GM12878 (cell line): ENCODE measurements at regions not wholly inside any gene's neighbourhood (a gene's known extent, or its start where the extent isn't known, plus 50 kb on each side); places are given as distances from the start of the nearest gene placed in this dataset.

Source experiments
- ATAC-seq: fragments of 200-7000 bp; cut with Tn5 transposase; 3 replicates; pipeline ENCODE4 v1.9.1; 2020; ENCODE audit warnings: mild to moderate bottlenecking, moderate library complexity
- BruUV-seq: library from RNA; stranded (reverse); fragments of 400-500 nt; replicated peaks from 2 replicates; lab custom pipeline; 2021; lab: Mats Ljungman, UMichigan
- CTCF ChIA-PET: fragments of 300-600 bp; sonication (Branson Sonifier 250); formaldehyde crosslinking; extraction: SDS; loops from one replicate; lab custom pipeline; 2021; ENCODE audit warnings: inconsistent platforms; lab: Yijun Ruan, JAX
- POLR2A ChIA-PET: fragments of 350-600 bp; formaldehyde crosslinking; extraction: SDS; loops from one replicate; lab custom pipeline; 2021; ENCODE audit warnings: inconsistent platforms; lab: Charles Lee
- RAD21 ChIA-PET: fragments of 300-600 bp; sonication (Branson Sonifier 250); formaldehyde crosslinking; loops from one replicate; lab custom pipeline; 2023; ENCODE audit warnings: antibody characterized with exemption; ENCODE audit not compliant: unreplicated experiment; lab: Charles Lee
- SMC1A ChIA-PET: fragments of 300-600 bp; sonication (Branson Sonifier 250); formaldehyde crosslinking; loops from one replicate; lab custom pipeline; 2023; ENCODE audit not compliant: unreplicated experiment, uncharacterized antibody; lab: Charles Lee
- DNase-seq: peaks from one replicate; pipeline ENCODE4 v3.0.0-alpha.2; 2011; ENCODE audit warnings: low read depth, low spot score
- FAIRE-seq: peaks from 3 replicates; lab custom pipeline; 2011; peaks lifted over from hg19 to GRCh38; lab: Jason Lieb, UNC
- H2AFZ ChIP-seq: 2 replicates; pipeline ENCODE4 v1.6.0; 2011; ENCODE audit warnings: low read depth, low read length, control low read depth; ENCODE audit not compliant: control insufficient read depth
- H3K27ac ChIP-seq: 2 replicates; pipeline ENCODE4 v1.5.1; 2011; ENCODE audit warnings: control low read depth; ENCODE audit not compliant: control insufficient read depth, insufficient read depth
- H3K27me3 ChIP-seq, 2 experiments: replicated peaks in 1 of 2; 2 replicates each; pipeline versions ENCODE4 v1.6.0 to v1.6.1; 2011; ENCODE audit warnings: low read length in 1 of 2; ENCODE audit not compliant: control insufficient read depth in 2 of 2, insufficient read depth in 2 of 2
- H3K36me3 ChIP-seq, 2 experiments: 2 replicates each; pipeline ENCODE4 v1.5.1; 2011; ENCODE audit warnings: low read length in 1 of 2; ENCODE audit not compliant: control insufficient read depth in 2 of 2, insufficient read depth in 2 of 2
- H3K4me1 ChIP-seq: 2 replicates; pipeline ENCODE4 v1.6.1; 2011; ENCODE audit warnings: mild to moderate bottlenecking, low read length, moderate library complexity, mixed read lengths; ENCODE audit not compliant: control insufficient read depth, insufficient read depth
- H3K4me2 ChIP-seq: 2 replicates; pipeline ENCODE4 v1.6.0; 2011; ENCODE audit warnings: control low read depth; ENCODE audit not compliant: control insufficient read depth, insufficient read depth
- H3K4me3 ChIP-seq: fragments of 200-600 bp; sonication (generic); 2 replicates; pipeline ENCODE4 v1.5.1; 2016
- H3K79me2 ChIP-seq: 2 replicates; pipeline ENCODE4 v1.6.0; 2011; ENCODE audit warnings: low read length; ENCODE audit not compliant: control insufficient read depth, insufficient read depth
- H3K9ac ChIP-seq: 2 replicates; pipeline ENCODE4 v1.8.0; 2011; ENCODE audit warnings: low read length, control low read depth, mixed read lengths; ENCODE audit not compliant: control insufficient read depth, insufficient read depth
- H3K9me3 ChIP-seq: replicated peaks from 3 replicates; pipeline ENCODE4 v1.5.1; 2011; ENCODE audit warnings: mild to moderate bottlenecking, low read length; ENCODE audit not compliant: control insufficient read depth, insufficient read depth
- H4K20me1 ChIP-seq: 2 replicates; pipeline ENCODE4 v1.6.0; 2011; ENCODE audit not compliant: control insufficient read depth, insufficient read depth
- BMI1 ChIP-seq: fragments of 450-650 bp; IDR thresholded peaks from 2 replicates; pipeline ENCODE4 v1.6.1; 2016; ENCODE audit warnings: mild to moderate bottlenecking, moderate library complexity, borderline replicate concordance
- CBX3 ChIP-seq: fragments of 200-600 bp; sonication (generic); IDR thresholded peaks from 2 replicates; pipeline ENCODE4 v1.6.1; 2016; ENCODE audit warnings: low read depth, borderline replicate concordance
- CBX5 ChIP-seq: sonication (generic); IDR thresholded peaks from 2 replicates; pipeline ENCODE4 v1.6.1; 2016; ENCODE audit warnings: low read depth, moderate library complexity, mild to moderate bottlenecking, inconsistent platforms
- CREM ChIP-seq: IDR thresholded peaks from 2 replicates; pipeline ENCODE4 v1.6.1; 2014; ENCODE audit warnings: antibody characterized with exemption, low read depth
- GABPA ChIP-seq: IDR thresholded peaks from 2 replicates; pipeline ENCODE4 v1.6.1; 2014; ENCODE audit warnings: antibody characterized with exemption, low read depth, mild to moderate bottlenecking, inconsistent platforms
- MTA2 ChIP-seq: fragments of 450-650 bp; IDR thresholded peaks from 2 replicates; pipeline ENCODE4 v1.6.1; 2016; ENCODE audit warnings: low read depth, mild to moderate bottlenecking, moderate library complexity
- NBN ChIP-seq: fragments of 450-650 bp; IDR thresholded peaks from 2 replicates; pipeline ENCODE4 v1.6.1; 2016
- NFYB ChIP-seq: IDR thresholded peaks from 2 replicates; pipeline ENCODE4 v1.6.1; 2011; ENCODE audit warnings: low read depth, mild to moderate bottlenecking, low read length, improper control_type of control experiment, moderate library complexity; ENCODE audit not compliant: insufficient read depth
- NR2C1 ChIP-seq: fragments of 450-650 bp; IDR thresholded peaks from 2 replicates; pipeline ENCODE4 v1.6.1; 2017; ENCODE audit warnings: antibody characterized with exemption, mild to moderate bottlenecking, moderate library complexity
- NR2F1 ChIP-seq: fragments of 450-650 bp; conservative IDR thresholded peaks from 2 replicates; pipeline ENCODE4 v1.6.1; 2017; ENCODE audit warnings: mild to moderate bottlenecking
- POLR2AphosphoS5 ChIP-seq: IDR thresholded peaks from 2 replicates; pipeline ENCODE4 v1.6.1; 2011; ENCODE audit warnings: mild to moderate bottlenecking, low read length, inconsistent platforms
- RBBP5 ChIP-seq: fragments of 200-600 bp; sonication (generic); conservative IDR thresholded peaks from 2 replicates; pipeline ENCODE4 v1.6.1; 2016
- YY1 ChIP-seq: IDR thresholded peaks from 2 replicates; pipeline ENCODE4 v1.6.1; 2011; ENCODE audit warnings: low read depth, mild to moderate bottlenecking, low read length
- ZNF217 ChIP-seq: fragments of 450-650 bp; IDR thresholded peaks from 2 replicates; pipeline ENCODE4 v1.6.1; 2017; ENCODE audit warnings: antibody characterized with exemption, mild to moderate bottlenecking
- in situ Hi-C: fragments of 300-500 bp; cut with MboI; formaldehyde crosslinking; loops from 9 replicates; pipeline ENCODE4 v1.14.3; 2018; ENCODE audit warnings: mixed read lengths
- intact Hi-C: fragments of 100-400 bp; cut with micrococcal nuclease; formaldehyde crosslinking; loops from one replicate; pipeline ENCODE4 v1.14.2; 2022; ENCODE audit not compliant: unreplicated experiment

GRCh38 chr15:87167055-87167454 is 1087.4 kb downstream of the AGBL1 start:
- H3K9me3 ChIP-seq: no peaks in the 10 kb centered on the region
- H3K36me3 ChIP-seq: no peaks in the 10 kb centered on the region
- H4K20me1 ChIP-seq: no peaks in the 10 kb centered on the region
- in situ Hi-C loops: no loop called here
- H2AFZ ChIP-seq: no peak overlapping the region
- H3K4me2 ChIP-seq: no peak overlapping the region
- DNase-seq: no peak
- no peaks in the 10 kb centered on the region for H3K27me3 ChIP-seq
- ChIA-PET SMC1A (no interaction called here), RAD21 (no interaction called here), CTCF (no interaction called here), POLR2A (no interaction called here)
- H3K4me1 ChIP-seq: no peaks in the 10 kb centered on the region
- intact Hi-C loops: no loop called here
- no peak overlapping the region for H3K27ac ChIP-seq
- TF ChIP-seq NFYB (no peak), CBX5 (no peak), NBN (no peak), YY1 (no peak), CBX3 (no peak), NR2F1 (no peak), MTA2 (no peak), NR2C1 (no peak), CREM (no peak), RBBP5 (no peak), GABPA (no peak), BMI1 (no peak), POLR2AphosphoS5 (no peak), ZNF217 (no peak)
- H3K4me3 ChIP-seq: no peak overlapping the region
- ATAC-seq: no peak
- BruUV-seq: no TSS peak
- FAIRE-seq: no peak
- H3K9ac ChIP-seq: no peak overlapping the region
- H3K79me2 ChIP-seq: no peaks in the 10 kb centered on the region
